ENCODE measurements at regions not wholly inside any gene's neighbourhood (a gene's known extent, or its start where the extent isn't known, plus 50 kb on each side); places are given as distances from the start of the nearest gene placed in this dataset.

- TF ChIP-seq CTCF (IDR thresholded peaks at IDR 0.05; ENCODE audit: low read depth, low read length, poor library complexity, severe bottlenecking): no peak
- TF ChIP-seq EZH2phosphoT487 (IDR thresholded peaks at IDR 0.05; ENCODE audit: borderline replicate concordance, low read length): no peak
Observed at GRCh38 chr16:65964752-65965151, 401.7 kb upstream of the CDH5 start.

Data from DOHH2 (cell line).